Mesendoderm (in vitro differentiated cells): ENCODE measurements at regions not wholly inside any gene's neighbourhood (a gene's known extent, or its start where the extent isn't known, plus 50 kb on each side); places are given as distances from the start of the nearest gene placed in this dataset.

Experiments used
- DNase-seq: peaks from one replicate; pipeline ENCODE4 v3.0.0; 2013
- H2AK5ac ChIP-seq: 2 replicates; pipeline ENCODE4 v1.6.1; 2013; ENCODE audit warnings: low read length, inconsistent platforms
- H2BK120ac ChIP-seq: 2 replicates; pipeline ENCODE4 v1.6.1; 2013; ENCODE audit warnings: low read depth, mild to moderate bottlenecking, low read length, moderate library complexity, mixed read lengths
- H2BK15ac ChIP-seq: replicated peaks from 2 replicates; pipeline ENCODE4 v1.6.1; 2013; ENCODE audit warnings: low read depth, mild to moderate bottlenecking, moderate library complexity
- H2BK5ac ChIP-seq: 2 replicates; pipeline ENCODE4 v1.6.1; 2013; ENCODE audit warnings: low read length, inconsistent platforms
- H3K18ac ChIP-seq: 2 replicates; pipeline ENCODE4 v1.6.1; 2013; ENCODE audit warnings: mild to moderate bottlenecking, low read length, mixed read lengths
- H3K23ac ChIP-seq: one replicate; pipeline ENCODE4 v1.6.1; 2013; ENCODE audit warnings: low read length
- H3K27ac ChIP-seq: 2 replicates; pipeline ENCODE4 v1.5.1; 2013; ENCODE audit warnings: low read depth, mild to moderate bottlenecking, inconsistent platforms, low read length, moderate library complexity
- H3K27me3 ChIP-seq: 2 replicates; pipeline ENCODE4 v1.6.1; 2013; ENCODE audit warnings: low read length, control low read depth, mild to moderate bottlenecking, inconsistent platforms; ENCODE audit not compliant: insufficient read depth, poor library complexity
- H3K36me3 ChIP-seq: 2 replicates; pipeline ENCODE4 v1.6.1; 2013; ENCODE audit warnings: low read length, inconsistent platforms; ENCODE audit not compliant: control insufficient read depth, insufficient read depth
- H3K4ac ChIP-seq: one replicate; pipeline ENCODE4 v1.6.1; 2013; ENCODE audit warnings: low read depth, mild to moderate bottlenecking, low read length, moderate library complexity
- H3K4me1 ChIP-seq: 2 replicates; pipeline ENCODE4 v1.6.1; 2013; ENCODE audit warnings: low read depth, low read length, inconsistent platforms; ENCODE audit not compliant: control insufficient read depth
- H3K4me2 ChIP-seq: 2 replicates; pipeline ENCODE4 v1.6.1; 2013; ENCODE audit warnings: low read length
- H3K4me3 ChIP-seq: 2 replicates; pipeline ENCODE4 v1.5.1; 2013; ENCODE audit warnings: mild to moderate bottlenecking, low read length
- H3K56ac ChIP-seq: one replicate; pipeline ENCODE4 v1.6.1; 2013; ENCODE audit warnings: low read length
- H3K79me1 ChIP-seq: 2 replicates; pipeline ENCODE4 v1.6.1; 2013; ENCODE audit warnings: low read length, inconsistent platforms
- H3K79me2 ChIP-seq: 2 replicates; pipeline ENCODE4 v1.6.1; 2013; ENCODE audit warnings: mild to moderate bottlenecking, low read length; ENCODE audit not compliant: control insufficient read depth, insufficient read depth
- H3K9ac ChIP-seq: 2 replicates; pipeline ENCODE4 v1.6.1; 2013; ENCODE audit warnings: low read length, inconsistent platforms
- H4K5ac ChIP-seq: one replicate; pipeline ENCODE4 v1.6.1; 2013; ENCODE audit warnings: low read length
- H4K8ac ChIP-seq: one replicate; pipeline ENCODE4 v1.6.1; 2013; ENCODE audit warnings: low read depth, mild to moderate bottlenecking, control low read depth, low read length, moderate library complexity
- WGBS: extraction: QIAGEN DNeasy Blood & Tissue Kit; methylation state at CpG from one replicate; pipeline ENCODE4 v1.1.7; 2013; ENCODE audit warnings: low lambda C conversion rate, missing lambda C conversion rate; ENCODE audit not compliant: insufficient coverage; ENCODE audit errors: extremely low coverage; 5-methylcytosine and 5-hydroxymethylcytosine counted together

DNA sequence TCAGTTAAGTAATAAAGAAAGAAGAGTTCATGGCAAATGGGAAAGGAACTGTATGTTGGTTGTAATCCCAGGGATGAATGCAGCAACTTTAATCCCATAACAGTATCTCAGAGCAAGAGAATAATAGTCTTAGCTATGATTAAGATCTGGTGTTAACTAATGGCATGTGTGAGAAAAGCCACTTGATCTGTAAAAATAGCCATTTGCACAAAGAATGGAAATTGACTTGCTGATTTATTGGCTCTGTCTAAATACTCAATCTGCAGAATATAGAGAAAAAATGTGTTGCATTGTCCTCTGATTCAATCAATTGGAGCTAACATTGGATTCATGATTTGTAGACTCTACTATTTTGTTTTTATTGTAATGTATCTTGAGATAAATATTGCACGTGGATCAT is 987.0 kb downstream of the NSUN3 start:
- H3K9ac ChIP-seq = no peak overlapping the region
- H4K8ac ChIP-seq = no peak overlapping the region
- H4K5ac ChIP-seq = no peak overlapping the region
- WGBS = no CpG with 5 or more reads among the region's 1 CpG
- peak; percentile 13 for DNase-seq
- no peak overlapping the region for H3K18ac ChIP-seq
- no peak overlapping the region for H3K4ac ChIP-seq
- no peak overlapping the region for H3K23ac ChIP-seq
- H2BK15ac ChIP-seq = no peak overlapping the region
- no peaks in the 10 kb centered on the region for H3K27me3 ChIP-seq
- no peak overlapping the region for H3K4me3 ChIP-seq
- H2BK120ac ChIP-seq = no peak overlapping the region
- H3K4me2 ChIP-seq = no peak overlapping the region
- no peak overlapping the region for H2AK5ac ChIP-seq
- no peak overlapping the region for H3K27ac ChIP-seq
- no peaks in the 10 kb centered on the region for H3K79me2 ChIP-seq
- H3K79me1 ChIP-seq = no peaks in the 10 kb centered on the region
- H3K36me3 ChIP-seq = no peaks in the 10 kb centered on the region
- H3K56ac ChIP-seq = no peak overlapping the region
- no peak overlapping the region for H2BK5ac ChIP-seq
- H3K4me1 ChIP-seq = no peaks in the 10 kb centered on the region

DNA sequence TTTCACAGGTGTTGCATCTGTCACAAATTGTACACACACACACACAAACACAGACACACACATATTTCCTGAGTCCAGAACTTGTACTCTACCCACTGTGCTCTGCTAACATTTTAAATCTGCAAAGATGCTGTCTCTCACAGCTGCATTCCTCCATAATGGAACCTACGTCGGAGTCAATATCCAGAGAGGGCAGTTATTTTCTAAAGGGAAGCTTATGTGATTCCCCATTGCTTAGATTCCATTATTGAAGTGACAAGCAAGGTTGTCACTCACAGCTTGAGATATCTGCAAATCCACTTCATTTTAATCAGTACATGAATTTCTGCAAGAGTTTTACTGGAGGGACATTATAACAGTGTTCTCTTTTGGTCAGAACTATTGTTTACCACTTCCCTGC is 992.4 kb downstream of the NSUN3 start:
- Histone ChIP-seq H3K4me1 (no peaks in the 10 kb centered on the region), H3K56ac (no peak overlapping the region), H2BK5ac (no peak overlapping the region), H3K27ac (no peak overlapping the region), H3K4ac (no peak overlapping the region), H4K8ac (peak overlapping the region; percentile 56), H3K36me3 (no peaks in the 10 kb centered on the region), H3K79me2 (no peaks in the 10 kb centered on the region), H3K79me1 (no peaks in the 10 kb centered on the region), H3K18ac (no peak overlapping the region), H4K5ac (no peak overlapping the region), H3K4me2 (no peak overlapping the region), H2BK15ac (no peak overlapping the region), H2AK5ac (no peak overlapping the region), H2BK120ac (no peak overlapping the region), H3K27me3 (no peaks in the 10 kb centered on the region), H3K9ac (no peak overlapping the region), H3K4me3 (no peak overlapping the region), H3K23ac (no peak overlapping the region)
- no CpG with 5 or more reads among the region's 2 CpGs for WGBS
- no peak for DNase-seq

DNA sequence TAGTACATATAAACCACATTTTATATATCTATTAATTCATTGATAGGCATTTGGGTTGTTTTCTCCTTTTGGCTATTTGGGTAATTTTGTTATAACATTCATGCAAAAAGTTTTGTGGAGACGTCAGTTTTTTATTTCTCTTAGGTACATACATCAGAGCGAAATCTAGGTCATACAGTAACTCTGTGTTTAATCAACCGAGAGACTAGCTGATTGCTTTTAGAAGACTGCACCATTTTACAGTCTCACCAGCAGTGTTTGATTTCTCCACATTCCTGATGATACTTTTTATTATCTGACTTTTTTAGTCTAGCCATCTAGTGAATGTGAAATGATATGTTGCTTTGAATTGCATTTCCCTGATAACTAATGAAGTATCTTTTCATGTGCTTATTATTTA is 1019.3 kb downstream of the NSUN3 start:
- H4K8ac ChIP-seq = no peak overlapping the region
- no peak overlapping the region for H2BK5ac ChIP-seq
- no peak overlapping the region for H2AK5ac ChIP-seq
- no peak overlapping the region for H4K5ac ChIP-seq
- H3K56ac ChIP-seq = no peak overlapping the region
- H3K27me3 ChIP-seq = no peaks in the 10 kb centered on the region
- no peak overlapping the region for H3K27ac ChIP-seq
- H2BK120ac ChIP-seq = no peak overlapping the region
- H3K79me2 ChIP-seq = no peaks in the 10 kb centered on the region
- no peak overlapping the region for H2BK15ac ChIP-seq
- no peak overlapping the region for H3K4me3 ChIP-seq
- WGBS = no CpG with 5 or more reads among the region's 3 CpGs
- H3K4me1 ChIP-seq = no peaks in the 10 kb centered on the region
- no peak overlapping the region for H3K9ac ChIP-seq
- no peaks in the 10 kb centered on the region for H3K79me1 ChIP-seq
- no peak overlapping the region for H3K23ac ChIP-seq
- H3K36me3 ChIP-seq = no peaks in the 10 kb centered on the region
- no peak for DNase-seq
- no peak overlapping the region for H3K4ac ChIP-seq
- no peak overlapping the region for H3K18ac ChIP-seq
- H3K4me2 ChIP-seq = no peak overlapping the region

DNA sequence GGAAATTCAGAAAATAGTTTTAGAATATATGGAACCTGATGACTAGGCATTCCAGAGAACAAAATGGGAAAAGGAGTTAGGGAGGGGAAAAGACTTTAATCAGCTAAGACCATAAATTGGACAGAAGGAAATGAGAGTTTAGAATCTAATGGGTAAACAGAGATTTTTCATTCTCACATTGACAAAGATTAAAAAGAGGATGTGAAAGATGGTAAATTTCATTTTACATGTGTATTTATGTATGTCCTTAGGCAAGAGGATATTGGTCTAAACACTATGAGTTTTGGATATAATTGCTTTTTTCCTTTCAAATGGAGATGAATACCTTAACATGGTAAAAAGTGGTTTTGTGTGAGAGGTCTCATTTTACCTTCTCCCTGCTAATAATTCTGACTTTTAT is 1021.9 kb downstream of the NSUN3 start:
- DNase-seq = no peak
- Histone ChIP-seq H2BK120ac (no peak overlapping the region), H3K27ac (no peak overlapping the region), H3K36me3 (no peaks in the 10 kb centered on the region), H3K9ac (no peak overlapping the region), H3K4ac (no peak overlapping the region), H3K23ac (no peak overlapping the region), H3K4me3 (no peak overlapping the region), H3K4me2 (no peak overlapping the region), H3K79me2 (no peaks in the 10 kb centered on the region), H3K4me1 (no peaks in the 10 kb centered on the region), H2AK5ac (no peak overlapping the region), H4K5ac (no peak overlapping the region), H4K8ac (no peak overlapping the region), H3K18ac (no peak overlapping the region), H2BK15ac (no peak overlapping the region), H3K27me3 (no peaks in the 10 kb centered on the region), H3K56ac (no peak overlapping the region), H2BK5ac (no peak overlapping the region), H3K79me1 (no peaks in the 10 kb centered on the region)

DNA sequence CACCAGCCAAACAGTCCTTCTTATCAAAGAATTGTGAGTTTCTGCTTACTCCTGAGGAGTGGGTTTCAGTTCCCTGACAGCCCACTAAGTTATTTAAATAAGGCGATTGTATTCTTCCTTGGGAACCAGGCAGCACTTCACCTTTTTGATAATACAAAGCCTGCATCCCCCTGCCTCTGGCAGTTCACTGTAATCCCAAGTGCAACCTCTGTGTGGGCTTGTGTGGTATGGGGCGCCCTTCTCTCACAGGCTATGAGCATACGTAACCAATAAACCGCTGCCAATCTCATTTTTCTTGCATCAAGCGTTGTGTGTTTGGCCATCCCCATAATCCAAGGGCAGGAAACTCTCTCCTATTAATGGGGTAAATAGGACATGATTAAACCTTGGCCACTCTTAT is 1025.6 kb downstream of the NSUN3 start:
- Histone ChIP-seq H3K79me2 (no peaks in the 10 kb centered on the region), H4K5ac (no peak overlapping the region), H3K23ac (no peak overlapping the region), H3K79me1 (no peaks in the 10 kb centered on the region), H4K8ac (no peak overlapping the region), H3K27ac (no peak overlapping the region), H3K4me1 (no peaks in the 10 kb centered on the region), H2AK5ac (no peak overlapping the region), H3K9ac (no peak overlapping the region), H2BK15ac (no peak overlapping the region), H3K56ac (no peak overlapping the region), H2BK120ac (no peak overlapping the region), H3K36me3 (no peaks in the 10 kb centered on the region), H2BK5ac (no peak overlapping the region), H3K27me3 (no peaks in the 10 kb centered on the region), H3K4ac (no peak overlapping the region), H3K4me3 (no peak overlapping the region), H3K4me2 (no peak overlapping the region), H3K18ac (no peak overlapping the region)
- DNase-seq = peak; percentile 37
- no CpG with 5 or more reads among the region's 5 CpGs for WGBS

DNA sequence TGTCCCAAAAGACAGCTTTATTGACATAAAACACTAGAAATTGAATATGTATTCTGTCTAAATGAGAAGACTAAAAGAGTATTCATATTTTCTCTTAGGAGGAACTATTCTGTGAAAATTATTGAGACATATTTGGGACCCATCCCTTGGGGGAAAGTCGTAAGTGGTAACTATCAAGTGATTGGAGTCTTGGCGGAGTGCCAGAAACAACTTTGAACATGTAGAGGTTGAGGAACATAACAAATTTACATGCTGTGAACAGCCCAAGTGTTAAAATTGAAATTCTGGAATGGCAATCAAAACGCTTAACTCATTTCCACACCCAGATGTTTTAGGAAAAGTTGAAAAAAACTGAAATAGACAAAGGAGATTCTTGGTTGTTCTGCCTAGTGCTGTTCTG is 1034.6 kb downstream of the NSUN3 start:
- Histone ChIP-seq H2BK5ac (no peak overlapping the region), H3K4ac (no peak overlapping the region), H3K27ac (no peak overlapping the region), H3K79me1 (no peaks in the 10 kb centered on the region), H4K5ac (no peak overlapping the region), H3K4me2 (no peak overlapping the region), H2BK15ac (no peak overlapping the region), H2BK120ac (no peak overlapping the region), H3K4me3 (no peak overlapping the region), H3K18ac (no peak overlapping the region), H3K4me1 (no peaks in the 10 kb centered on the region), H4K8ac (no peak overlapping the region), H3K56ac (no peak overlapping the region), H3K79me2 (no peaks in the 10 kb centered on the region), H3K27me3 (no peaks in the 10 kb centered on the region), H3K23ac (no peak overlapping the region), H3K36me3 (no peaks in the 10 kb centered on the region), H2AK5ac (no peak overlapping the region), H3K9ac (no peak overlapping the region)
- DNase-seq = no peak
- WGBS = no CpG with 5 or more reads among the region's 3 CpGs
